Psoas muscle (tissue), 7 donors: ENCODE measurements at regions not wholly inside any gene's neighbourhood (a gene's known extent, or its start where the extent isn't known, plus 50 kb on each side); places are given as distances from the start of the nearest gene placed in this dataset.

Experiments
- ATAC-seq, 4 donors: fragments of 200-7000 bp; cut with Tn5 transposase; one replicate each; pipeline ENCODE4 v1.9.1; 2020; ENCODE audit warnings: moderate library complexity in 3 of 4, mild to moderate bottlenecking in 2 of 4
- DNase-seq, 2 donors: peaks; one replicate each; pipeline ENCODE4 v3.0.0-alpha.2; 2020
- H3K27ac ChIP-seq: fragments of 200-600 bp; one replicate; pipeline ENCODE4 v1.8.0; 2022
- H3K27me3 ChIP-seq, 3 donors: fragments of 200-600 bp in 1 of 3; one replicate each; pipeline versions ENCODE4 v1.6.1 to v1.8.0; 2013 to 2022; ENCODE audit warnings: low read length in 2 of 3, mild to moderate bottlenecking in 2 of 3, moderate library complexity in 1 of 3; ENCODE audit not compliant: insufficient read depth in 3 of 3
- H3K36me3 ChIP-seq, 2 donors: fragments of 200-600 bp in 1 of 2; one replicate each; pipeline versions ENCODE4 v1.6.1 to v1.8.0; 2013 to 2022; ENCODE audit warnings: low read depth in 1 of 2, mild to moderate bottlenecking in 1 of 2, moderate library complexity in 1 of 2; ENCODE audit not compliant: insufficient read depth in 1 of 2
- H3K4me1 ChIP-seq: fragments of 200-600 bp; one replicate; pipeline ENCODE4 v1.8.0; 2022
- H3K4me3 ChIP-seq: fragments of 200-600 bp; one replicate; pipeline ENCODE4 v1.8.0; 2022; ENCODE audit warnings: mild to moderate bottlenecking
- H3K9me3 ChIP-seq: fragments of 200-600 bp; one replicate; pipeline ENCODE4 v1.8.0; 2022
- CTCF ChIP-seq: fragments of 200-600 bp; IDR thresholded peaks from one replicate; pipeline ENCODE4 v1.8.0; 2022; ENCODE audit warnings: antibody characterized with exemption
- WGBS, 3 donors: extraction: QIAGEN DNeasy Blood & Tissue Kit; methylation state at CpG; one replicate each; pipeline versions ENCODE4 v1.1.6 to v1.1.7; 2013; 5-methylcytosine and 5-hydroxymethylcytosine counted together
- intact Hi-C, 2 donors: fragments of 100-400 bp; cut with DNase I; formaldehyde crosslinking; loops; one replicate each; pipeline versions ENCODE4 v1.11.0 to v1.14.2; 2022
- donor health status: healthy with polysubstance abuse.
- donor health status: DM: no; HTN: no; CAD: no; lungs with moderate emphysema.
- donor health status: Bipolar disorder and iron deficiency.
- donor health status: healthy.
- donor health status: DM: yes; HTN: yes; CAD: no.
- donor health status: DM: no; HTN: no; CAD: no.
- donor health status: DM: yes; HTN: yes; CAD: no.

- no peak for ATAC-seq
- TF ChIP-seq CTCF = no peak
- intact Hi-C loops = no loop called here
- WGBS, 3 donors = 69 to 70% (median 69%) methylated on average over 2 of the region's 2 CpGs
- Histone ChIP-seq H3K4me3 (no peak overlapping the region), H3K36me3 (no peaks in the 10 kb centered on the region), H3K27ac (no peak overlapping the region), H3K9me3 (no peaks in the 10 kb centered on the region), H3K27me3 (no peaks in the 10 kb centered on the region), H3K4me1 (no peaks in the 10 kb centered on the region)
- no peak for DNase-seq
These were observed 859.8 kb downstream of the TRIB2 start for GRCh38 chr2:13576406-13577036.

GRCh38 chr2:13578547-13578946, 861.8 kb downstream of the TRIB2 start:
- DNase-seq (no peak), ATAC-seq (no peak)
- H3K9me3 ChIP-seq = no peaks in the 10 kb centered on the region
- H3K4me3 ChIP-seq = no peak overlapping the region
- H3K27ac ChIP-seq = no peak overlapping the region
- H3K4me1 ChIP-seq = no peaks in the 10 kb centered on the region
- 56 to 63% (median 62%) methylated on average over 1 of the region's 1 CpG for WGBS, 3 donors
- H3K36me3 ChIP-seq = no peaks in the 10 kb centered on the region
- intact Hi-C loops = no loop called here
- no peaks in the 10 kb centered on the region for H3K27me3 ChIP-seq
- no peak for TF ChIP-seq CTCF

GRCh38 chr2:13581471-13581870, 864.7 kb downstream of the TRIB2 start:
- 79 to 85% (median 82%) methylated on average over 10 of the region's 10 CpGs for WGBS, 3 donors
- no peaks in the 10 kb centered on the region for H3K27me3 ChIP-seq
- intact Hi-C loops = no loop called here
- H3K4me3 ChIP-seq = no peak overlapping the region
- DNase-seq (no peak), ATAC-seq (no peak)
- TF ChIP-seq CTCF = no peak
- H3K9me3 ChIP-seq = no peaks in the 10 kb centered on the region
- no peaks in the 10 kb centered on the region for H3K36me3 ChIP-seq
- H3K4me1 ChIP-seq = no peaks in the 10 kb centered on the region
- no peak overlapping the region for H3K27ac ChIP-seq

GRCh38 chr2:13583609-13584008, 866.9 kb downstream of the TRIB2 start:
- ATAC-seq (no peak), DNase-seq (no peak)
- H3K4me1 ChIP-seq = no peaks in the 10 kb centered on the region
- no peaks in the 10 kb centered on the region for H3K9me3 ChIP-seq
- no peak overlapping the region for H3K27ac ChIP-seq
- no peaks in the 10 kb centered on the region for H3K36me3 ChIP-seq
- H3K27me3 ChIP-seq = no peaks in the 10 kb centered on the region
- no peak overlapping the region for H3K4me3 ChIP-seq
- no peak for TF ChIP-seq CTCF
- intact Hi-C loops = no loop called here

- intact Hi-C loops = no loop called here
- DNase-seq (no peak), ATAC-seq (no peak)
- Histone ChIP-seq H3K9me3 (no peaks in the 10 kb centered on the region), H3K4me3 (no peak overlapping the region), H3K36me3 (no peaks in the 10 kb centered on the region), H3K4me1 (no peaks in the 10 kb centered on the region), H3K27ac (no peak overlapping the region), H3K27me3 (no peaks in the 10 kb centered on the region)
- TF ChIP-seq CTCF = no peak
- WGBS, 3 donors = 76 to 87% (median 84%) methylated on average over 2 of the region's 2 CpGs
These were observed 867.3 kb downstream of the TRIB2 start for GRCh38 chr2:13584020-13584419.
